ENCODE measurements at regions not wholly inside any gene's neighbourhood (a gene's known extent, or its start where the extent isn't known, plus 50 kb on each side); places are given as distances from the start of the nearest gene placed in this dataset.

DNA sequence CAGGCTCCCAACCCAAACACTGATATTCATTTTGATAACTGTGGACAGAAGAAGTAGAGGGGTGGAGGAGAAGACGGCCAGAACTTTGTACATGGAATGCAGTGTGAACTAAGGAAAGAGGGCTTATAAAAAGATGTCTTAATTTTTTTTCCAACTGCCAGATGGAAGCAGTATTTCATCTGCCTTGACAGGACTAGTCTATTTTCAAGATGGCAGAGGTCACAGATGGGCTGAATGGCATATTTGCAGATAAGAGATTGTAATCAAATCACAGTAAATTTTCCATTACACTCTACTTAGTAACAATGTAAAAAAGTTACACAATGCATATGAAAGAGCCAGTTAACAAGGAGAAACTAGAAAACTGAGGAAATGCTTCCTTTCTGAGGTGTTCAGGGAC, 246.8 kb upstream of the FMN2 start:
- H3K4me2 ChIP-seq (ENCODE audit: low read length), result no peak overlapping the region
- no peaks in the 10 kb centered on the region for H3K9me2 ChIP-seq (ENCODE audit: insufficient read depth, low read length)
- no peak overlapping the region for H2AFZ ChIP-seq (ENCODE audit: low read length)
- no peaks in the 10 kb centered on the region for H3K36me3 ChIP-seq (ENCODE audit: insufficient read depth, low read length)
- no peaks in the 10 kb centered on the region for H3K4me1 ChIP-seq (ENCODE audit: insufficient read depth, low read length, poor library complexity, severe bottlenecking)
- no TSS peak for BruUV-seq (replicated peaks)
- H3K27ac ChIP-seq (ENCODE audit: low read depth, low read length, poor library complexity, severe bottlenecking), result no peak overlapping the region
- no peaks in the 10 kb centered on the region for H4K20me1 ChIP-seq (ENCODE audit: insufficient read depth, low read length)
- TF ChIP-seq EZH2phosphoT487 (IDR thresholded peaks at IDR 0.05; ENCODE audit: borderline replicate concordance, low read depth, low read length), result no peak
- TF ChIP-seq, protein P1, sequence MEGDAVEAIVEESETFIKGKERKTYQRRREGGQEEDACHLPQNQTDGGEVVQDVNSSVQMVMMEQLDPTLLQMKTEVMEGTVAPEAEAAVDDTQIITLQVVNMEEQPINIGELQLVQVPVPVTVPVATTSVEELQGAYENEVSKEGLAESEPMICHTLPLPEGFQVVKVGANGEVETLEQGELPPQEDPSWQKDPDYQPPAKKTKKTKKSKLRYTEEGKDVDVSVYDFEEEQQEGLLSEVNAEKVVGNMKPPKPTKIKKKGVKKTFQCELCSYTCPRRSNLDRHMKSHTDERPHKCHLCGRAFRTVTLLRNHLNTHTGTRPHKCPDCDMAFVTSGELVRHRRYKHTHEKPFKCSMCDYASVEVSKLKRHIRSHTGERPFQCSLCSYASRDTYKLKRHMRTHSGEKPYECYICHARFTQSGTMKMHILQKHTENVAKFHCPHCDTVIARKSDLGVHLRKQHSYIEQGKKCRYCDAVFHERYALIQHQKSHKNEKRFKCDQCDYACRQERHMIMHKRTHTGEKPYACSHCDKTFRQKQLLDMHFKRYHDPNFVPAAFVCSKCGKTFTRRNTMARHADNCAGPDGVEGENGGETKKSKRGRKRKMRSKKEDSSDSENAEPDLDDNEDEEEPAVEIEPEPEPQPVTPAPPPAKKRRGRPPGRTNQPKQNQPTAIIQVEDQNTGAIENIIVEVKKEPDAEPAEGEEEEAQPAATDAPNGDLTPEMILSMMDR (conservative IDR thresholded peaks at IDR 0.05; ENCODE audit: low read length), result no peak
- POLR2A ChIA-PET, result no interaction called here
- H3K79me2 ChIP-seq (ENCODE audit: insufficient read depth, low read depth, low read length), result no peaks in the 10 kb centered on the region
- no peaks in the 10 kb centered on the region for H3K9me3 ChIP-seq (ENCODE audit: low read length)
- CTCF ChIA-PET (ENCODE audit: unreplicated experiment), result no interaction called here
- H3K4me3 ChIP-seq (ENCODE audit: low read depth, low read length, poor library complexity, severe bottlenecking), result no peak overlapping the region
- intact Hi-C loops (cut with micrococcal nuclease; ENCODE audit: unreplicated experiment), result no loop called here
- DNase-seq (ENCODE audit: low spot score), result no peak

- Histone ChIP-seq H3K9me3 (ENCODE audit: low read length) (no peaks in the 10 kb centered on the region), H4K20me1 (ENCODE audit: insufficient read depth, low read length) (no peaks in the 10 kb centered on the region), H3K9me2 (ENCODE audit: insufficient read depth, low read length) (no peaks in the 10 kb centered on the region), H3K36me3 (ENCODE audit: insufficient read depth, low read length) (no peaks in the 10 kb centered on the region), H3K4me2 (ENCODE audit: low read length) (no peak overlapping the region), H3K79me2 (ENCODE audit: insufficient read depth, low read depth, low read length) (no peaks in the 10 kb centered on the region), H2AFZ (ENCODE audit: low read length) (no peak overlapping the region), H3K27ac (ENCODE audit: low read depth, low read length, poor library complexity, severe bottlenecking) (no peak overlapping the region), H3K4me1 (ENCODE audit: insufficient read depth, low read length, poor library complexity, severe bottlenecking) (no peaks in the 10 kb centered on the region), H3K4me3 (ENCODE audit: low read depth, low read length, poor library complexity, severe bottlenecking) (no peak overlapping the region)
- intact Hi-C loops (cut with micrococcal nuclease; ENCODE audit: unreplicated experiment), result no loop called here
- POLR2A ChIA-PET, result no interaction called here
- no TSS peak for BruUV-seq (replicated peaks)
- CTCF ChIA-PET (ENCODE audit: unreplicated experiment), result no interaction called here
- DNase-seq (ENCODE audit: low spot score), result no peak
- TF ChIP-seq, protein P1 (conservative IDR thresholded peaks at IDR 0.05; ENCODE audit: low read length), result no peak
- no peak for TF ChIP-seq EZH2phosphoT487 (IDR thresholded peaks at IDR 0.05; ENCODE audit: borderline replicate concordance, low read depth, low read length)
Measured at GRCh38 chr1:239854922-239855321, 236.8 kb upstream of the FMN2 start.

- TF ChIP-seq, protein P1 (conservative IDR thresholded peaks at IDR 0.05; ENCODE audit: low read length), result no peak
- no peak for TF ChIP-seq EZH2phosphoT487 (IDR thresholded peaks at IDR 0.05; ENCODE audit: borderline replicate concordance, low read depth, low read length)
- CTCF ChIA-PET (ENCODE audit: unreplicated experiment), result no interaction called here
Measured at GRCh38 chr1:239856067-239856466, 235.6 kb upstream of the FMN2 start.

More at GRCh38 chr1:239856067-239856466, 235.6 kb upstream of the FMN2 start:
- POLR2A ChIA-PET, result no interaction called here
- Histone ChIP-seq H3K9me2 (ENCODE audit: insufficient read depth, low read length) (no peaks in the 10 kb centered on the region), H4K20me1 (ENCODE audit: insufficient read depth, low read length) (no peaks in the 10 kb centered on the region), H3K9me3 (ENCODE audit: low read length) (no peaks in the 10 kb centered on the region), H2AFZ (ENCODE audit: low read length) (no peak overlapping the region), H3K4me2 (ENCODE audit: low read length) (no peak overlapping the region), H3K4me3 (ENCODE audit: low read depth, low read length, poor library complexity, severe bottlenecking) (no peak overlapping the region), H3K36me3 (ENCODE audit: insufficient read depth, low read length) (no peaks in the 10 kb centered on the region), H3K79me2 (ENCODE audit: insufficient read depth, low read depth, low read length) (no peaks in the 10 kb centered on the region), H3K4me1 (ENCODE audit: insufficient read depth, low read length, poor library complexity, severe bottlenecking) (no peaks in the 10 kb centered on the region), H3K27ac (ENCODE audit: low read depth, low read length, poor library complexity, severe bottlenecking) (no peak overlapping the region)
- intact Hi-C loops (cut with micrococcal nuclease; ENCODE audit: unreplicated experiment), result no loop called here
- DNase-seq (ENCODE audit: low spot score), result no peak
- BruUV-seq (replicated peaks), result no TSS peak

All from OCI-LY7 (cell line).